Skeletal muscle satellite cell (primary cell): ENCODE measurements at regions not wholly inside any gene's neighbourhood (a gene's known extent, or its start where the extent isn't known, plus 50 kb on each side); places are given as distances from the start of the nearest gene placed in this dataset.

Source experiments
- H3K27me3 ChIP-seq: 2 replicates; pipeline ENCODE4 v1.7.0; 2013; ENCODE audit warnings: low read length; ENCODE audit not compliant: control insufficient read depth, insufficient read depth
- H3K36me3 ChIP-seq: 2 replicates; pipeline ENCODE4 v1.7.0; 2013; ENCODE audit warnings: mild to moderate bottlenecking, control low read depth, low read length; ENCODE audit not compliant: insufficient read depth
- H3K4me1 ChIP-seq: 2 replicates; pipeline ENCODE4 v1.7.0; 2013; ENCODE audit warnings: low read length; ENCODE audit not compliant: control insufficient read depth, insufficient read depth
- H3K4me2 ChIP-seq: 2 replicates; pipeline ENCODE4 v1.7.0; 2013; ENCODE audit warnings: mild to moderate bottlenecking, low read length
- H3K4me3 ChIP-seq: 2 replicates; pipeline ENCODE4 v1.7.0; 2013; ENCODE audit warnings: low read length
- H3K9ac ChIP-seq: 2 replicates; pipeline ENCODE4 v1.7.0; 2013; ENCODE audit warnings: mild to moderate bottlenecking, low read depth, low read length, moderate library complexity
- H3K9me3 ChIP-seq: replicated peaks from 2 replicates; pipeline ENCODE4 v1.7.0; 2013; ENCODE audit warnings: mild to moderate bottlenecking, control low read depth, low read length

DNA sequence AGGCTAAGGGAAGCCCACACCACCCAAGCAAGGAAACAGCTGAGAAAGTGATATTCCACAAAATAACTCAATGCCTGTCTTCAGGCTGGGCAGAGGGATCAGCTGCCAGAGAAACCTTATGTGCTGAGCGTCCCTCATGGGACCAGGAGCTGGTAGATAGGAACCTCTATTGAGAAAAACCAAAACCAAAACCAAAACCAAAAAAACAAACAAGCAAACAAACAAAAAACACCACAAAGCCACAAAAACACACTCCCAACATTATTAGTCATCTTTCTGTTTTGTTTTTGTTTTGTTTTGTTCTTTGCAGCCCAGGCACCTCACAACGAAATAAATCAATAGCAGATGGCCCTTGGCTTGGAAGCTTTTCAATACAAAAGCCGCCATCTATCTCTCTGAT lies 760.8 kb upstream of the CELF2 start:
- H3K9ac ChIP-seq = no peak overlapping the region
- no peaks in the 10 kb centered on the region for H3K27me3 ChIP-seq
- H3K36me3 ChIP-seq = no peaks in the 10 kb centered on the region
- H3K4me1 ChIP-seq = no peaks in the 10 kb centered on the region
- H3K9me3 ChIP-seq = no peaks in the 10 kb centered on the region
- no peak overlapping the region for H3K4me2 ChIP-seq
- no peak overlapping the region for H3K4me3 ChIP-seq

DNA sequence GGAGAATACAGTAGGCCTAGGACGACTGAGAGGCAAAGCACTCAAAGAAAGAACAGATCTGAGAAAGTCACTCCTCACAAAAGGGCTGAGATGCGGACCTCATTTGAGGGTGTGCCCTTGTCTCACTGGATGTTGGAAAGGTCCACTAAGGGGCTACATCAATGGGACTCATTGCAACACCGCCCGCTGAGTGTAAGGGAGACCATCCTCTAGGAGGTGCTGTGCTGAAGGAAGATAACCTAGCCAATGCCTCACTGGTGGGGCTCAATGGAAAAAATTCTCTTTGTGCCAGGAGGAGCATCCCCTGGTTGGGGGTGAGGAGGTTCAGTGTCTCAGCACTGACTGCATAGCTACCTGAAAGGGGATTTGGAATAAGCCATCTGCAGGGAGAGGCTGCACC lies 758.7 kb upstream of the CELF2 start:
- no peaks in the 10 kb centered on the region for H3K9me3 ChIP-seq
- no peaks in the 10 kb centered on the region for H3K36me3 ChIP-seq
- H3K4me3 ChIP-seq = no peak overlapping the region
- no peaks in the 10 kb centered on the region for H3K4me1 ChIP-seq
- H3K27me3 ChIP-seq = no peaks in the 10 kb centered on the region
- no peak overlapping the region for H3K4me2 ChIP-seq
- H3K9ac ChIP-seq = no peak overlapping the region

DNA sequence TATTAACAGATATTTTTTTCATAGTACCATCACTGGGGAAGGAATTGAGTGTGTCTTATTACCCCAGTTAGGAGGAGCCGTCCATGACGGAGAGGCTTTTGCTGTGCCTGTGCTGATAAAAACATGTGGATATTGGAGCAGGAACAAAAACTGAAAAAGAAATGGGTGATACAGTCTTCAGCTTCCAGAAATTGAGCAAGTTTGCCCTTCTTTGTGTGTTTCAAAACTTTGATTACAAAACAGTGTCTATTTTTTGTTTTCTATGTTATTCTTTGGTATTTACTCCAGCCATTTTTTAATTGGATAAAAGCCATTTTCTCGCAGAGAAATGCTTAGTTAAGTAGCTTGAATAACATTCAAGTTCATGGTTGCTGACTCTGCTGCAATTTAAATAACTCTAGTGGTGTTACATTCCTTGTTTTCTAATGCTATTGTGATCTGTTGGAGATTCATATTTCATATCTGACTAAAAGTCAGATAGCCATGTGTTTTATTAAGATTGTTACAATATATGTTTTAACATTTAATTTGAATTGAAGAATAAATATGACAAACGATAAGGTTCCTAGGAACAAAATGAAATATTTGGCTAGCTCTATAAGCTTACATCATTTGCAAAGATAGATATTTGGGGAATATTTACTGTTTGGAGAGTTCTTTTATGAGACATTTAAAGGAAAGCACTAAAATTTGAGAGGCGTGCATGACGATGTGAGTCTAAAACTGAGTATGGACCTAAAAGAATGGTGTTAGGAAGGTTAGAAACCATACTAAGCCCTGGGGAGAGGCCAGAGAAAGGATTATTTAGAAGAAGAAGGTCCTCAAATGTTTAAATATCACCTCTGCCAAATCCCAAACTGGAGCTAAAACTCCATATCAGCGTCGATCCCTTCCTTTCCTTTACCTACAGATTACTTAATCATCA lies 747.3 kb upstream of the CELF2 start:
- no peak overlapping the region for H3K4me2 ChIP-seq
- H3K4me3 ChIP-seq = no peak overlapping the region
- H3K27me3 ChIP-seq = no peaks in the 10 kb centered on the region
- no peaks in the 10 kb centered on the region for H3K36me3 ChIP-seq
- H3K9me3 ChIP-seq = no peaks in the 10 kb centered on the region
- no peaks in the 10 kb centered on the region for H3K4me1 ChIP-seq
- no peak overlapping the region for H3K9ac ChIP-seq

DNA sequence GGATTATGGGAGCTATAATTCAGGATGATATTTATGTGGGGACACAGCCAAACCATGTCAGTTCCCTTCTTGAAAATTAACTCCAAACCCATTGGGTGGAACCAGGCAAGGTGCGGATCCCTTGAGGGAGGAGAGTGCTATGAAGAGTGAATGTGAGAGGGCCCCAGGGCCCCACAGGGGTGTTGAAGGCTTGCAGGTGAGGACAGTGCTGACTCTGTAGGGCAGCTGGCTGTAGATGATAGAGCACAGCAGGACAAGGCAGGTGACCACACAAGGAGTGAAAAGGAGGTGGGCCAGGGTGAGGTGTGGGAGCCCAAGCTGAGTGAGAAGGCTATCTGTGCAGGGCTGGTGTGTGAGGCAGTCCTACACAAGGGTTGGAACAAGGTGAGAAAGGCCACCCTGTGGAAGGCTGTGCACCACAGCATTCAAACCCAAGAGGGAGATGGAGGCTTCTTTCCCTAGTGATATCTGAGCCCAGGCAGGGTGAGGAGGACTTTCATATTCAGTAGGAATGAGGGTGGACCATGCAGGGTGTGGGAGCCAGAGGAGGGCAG lies 746.0 kb upstream of the CELF2 start:
- Histone ChIP-seq H3K9me3 (no peaks in the 10 kb centered on the region), H3K4me1 (no peaks in the 10 kb centered on the region), H3K36me3 (no peaks in the 10 kb centered on the region), H3K27me3 (no peaks in the 10 kb centered on the region), H3K4me3 (no peak overlapping the region), H3K4me2 (no peak overlapping the region), H3K9ac (no peak overlapping the region)

DNA sequence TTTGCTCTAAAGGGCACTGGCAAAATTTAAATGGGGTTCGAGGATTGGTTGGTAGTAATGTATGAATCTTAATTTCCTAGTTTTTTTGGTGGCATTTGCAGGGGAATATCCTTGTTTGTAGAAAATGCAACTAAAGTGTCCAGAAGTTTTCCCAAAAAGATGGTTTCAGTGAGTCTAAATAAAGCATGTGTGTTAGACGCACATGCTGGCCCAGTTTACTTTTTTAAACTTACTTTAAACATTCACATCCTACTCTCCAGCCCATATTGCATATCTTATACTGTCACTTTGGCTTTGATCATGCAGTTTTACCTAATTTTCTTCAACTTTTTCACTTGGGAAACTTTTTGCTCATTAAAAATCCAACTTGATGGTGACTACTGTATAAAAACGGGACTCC lies 744.0 kb upstream of the CELF2 start:
- H3K27me3 ChIP-seq = no peaks in the 10 kb centered on the region
- no peak overlapping the region for H3K9ac ChIP-seq
- no peaks in the 10 kb centered on the region for H3K36me3 ChIP-seq
- no peak overlapping the region for H3K4me3 ChIP-seq
- no peaks in the 10 kb centered on the region for H3K9me3 ChIP-seq
- no peak overlapping the region for H3K4me2 ChIP-seq
- H3K4me1 ChIP-seq = no peaks in the 10 kb centered on the region

DNA sequence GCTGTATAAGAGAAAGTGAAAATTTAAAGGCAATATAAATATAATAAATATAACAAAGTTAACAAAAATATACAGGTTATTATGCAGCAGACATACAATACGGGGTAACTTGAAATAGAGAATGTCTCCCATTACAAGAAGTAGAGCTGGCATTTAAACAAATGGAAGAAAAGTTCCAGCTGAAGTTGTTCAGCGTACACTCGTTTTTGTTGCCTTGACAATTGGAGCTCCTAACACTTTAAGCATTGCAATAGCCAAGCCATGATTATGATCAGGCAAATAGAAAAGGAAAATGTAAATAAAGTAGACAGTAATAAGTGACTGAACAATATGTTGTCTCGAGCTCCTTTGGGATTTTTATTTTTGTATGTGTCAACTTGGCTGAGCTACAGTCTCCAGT lies 737.8 kb upstream of the CELF2 start:
- Histone ChIP-seq H3K4me1 (no peaks in the 10 kb centered on the region), H3K36me3 (no peaks in the 10 kb centered on the region), H3K4me2 (no peak overlapping the region), H3K9me3 (no peaks in the 10 kb centered on the region), H3K27me3 (no peaks in the 10 kb centered on the region), H3K4me3 (no peak overlapping the region), H3K9ac (no peak overlapping the region)

DNA sequence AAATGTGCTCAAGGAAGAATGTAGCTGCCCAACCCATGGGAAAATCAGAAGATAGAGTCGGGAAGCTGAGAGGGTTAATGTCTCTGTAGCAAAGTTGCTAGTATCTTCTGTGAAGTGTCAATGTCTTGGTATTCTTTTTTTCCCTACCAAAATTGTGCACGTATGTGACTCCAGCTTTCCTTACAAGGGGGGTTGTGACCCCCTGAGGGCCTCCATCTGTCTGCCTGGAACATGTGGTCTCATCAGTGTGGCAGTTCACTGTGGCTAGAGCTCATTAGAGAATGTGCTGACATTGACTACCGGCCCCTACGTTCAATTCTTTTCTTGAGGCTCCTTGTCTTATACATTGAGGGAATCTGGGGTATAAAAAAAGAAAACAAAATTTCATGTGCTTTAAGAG lies 725.2 kb upstream of the CELF2 start:
- Histone ChIP-seq H3K36me3 (no peaks in the 10 kb centered on the region), H3K4me2 (no peak overlapping the region), H3K9me3 (no peaks in the 10 kb centered on the region), H3K27me3 (no peaks in the 10 kb centered on the region), H3K4me3 (no peak overlapping the region), H3K4me1 (no peaks in the 10 kb centered on the region), H3K9ac (no peak overlapping the region)

DNA sequence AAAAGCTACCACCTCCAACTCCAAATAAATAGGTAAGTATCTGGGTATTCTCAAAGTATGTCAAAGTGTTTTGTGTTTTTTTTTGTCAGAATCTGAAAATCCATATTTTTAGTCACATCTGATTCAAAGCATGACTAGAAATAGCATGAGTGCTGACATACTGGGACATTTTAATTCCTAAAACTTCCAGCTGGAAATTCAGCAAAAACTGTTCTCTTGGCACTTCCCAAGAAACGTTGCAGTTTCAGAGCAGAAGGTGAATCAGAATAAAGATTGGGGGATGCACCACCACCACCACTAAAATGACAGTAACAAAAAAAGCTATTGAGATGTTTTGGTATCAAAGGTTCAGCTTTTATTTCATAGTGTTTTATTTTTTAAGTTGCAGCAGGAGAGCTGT lies 724.6 kb upstream of the CELF2 start:
- Histone ChIP-seq H3K27me3 (no peaks in the 10 kb centered on the region), H3K4me1 (no peaks in the 10 kb centered on the region), H3K9ac (no peak overlapping the region), H3K9me3 (no peaks in the 10 kb centered on the region), H3K4me3 (no peak overlapping the region), H3K36me3 (no peaks in the 10 kb centered on the region), H3K4me2 (no peak overlapping the region)

DNA sequence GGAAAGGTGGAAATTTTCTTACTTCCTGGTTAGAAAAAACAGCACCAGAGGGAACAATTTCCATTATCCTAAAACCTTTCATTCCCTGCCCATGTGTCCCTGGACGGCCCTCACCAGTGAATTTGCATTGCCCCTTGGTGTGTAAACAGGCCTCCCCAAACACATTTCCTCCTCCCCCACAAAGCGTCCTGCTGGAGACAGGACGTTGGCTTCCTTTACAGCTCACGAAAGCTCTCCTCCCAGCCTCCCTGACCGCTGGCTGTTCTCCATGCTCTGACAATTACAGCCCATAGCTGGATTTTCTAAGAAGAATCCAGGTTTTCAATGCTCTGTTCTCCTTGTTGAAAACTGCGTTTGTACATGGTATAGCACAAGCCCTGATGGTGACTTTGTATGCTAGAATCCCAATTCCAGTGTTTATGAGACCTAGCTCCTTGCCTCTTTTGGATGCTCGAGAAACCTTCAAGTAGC lies 724.2 kb upstream of the CELF2 start:
- H3K36me3 ChIP-seq = no peaks in the 10 kb centered on the region
- no peak overlapping the region for H3K4me2 ChIP-seq

DNA sequence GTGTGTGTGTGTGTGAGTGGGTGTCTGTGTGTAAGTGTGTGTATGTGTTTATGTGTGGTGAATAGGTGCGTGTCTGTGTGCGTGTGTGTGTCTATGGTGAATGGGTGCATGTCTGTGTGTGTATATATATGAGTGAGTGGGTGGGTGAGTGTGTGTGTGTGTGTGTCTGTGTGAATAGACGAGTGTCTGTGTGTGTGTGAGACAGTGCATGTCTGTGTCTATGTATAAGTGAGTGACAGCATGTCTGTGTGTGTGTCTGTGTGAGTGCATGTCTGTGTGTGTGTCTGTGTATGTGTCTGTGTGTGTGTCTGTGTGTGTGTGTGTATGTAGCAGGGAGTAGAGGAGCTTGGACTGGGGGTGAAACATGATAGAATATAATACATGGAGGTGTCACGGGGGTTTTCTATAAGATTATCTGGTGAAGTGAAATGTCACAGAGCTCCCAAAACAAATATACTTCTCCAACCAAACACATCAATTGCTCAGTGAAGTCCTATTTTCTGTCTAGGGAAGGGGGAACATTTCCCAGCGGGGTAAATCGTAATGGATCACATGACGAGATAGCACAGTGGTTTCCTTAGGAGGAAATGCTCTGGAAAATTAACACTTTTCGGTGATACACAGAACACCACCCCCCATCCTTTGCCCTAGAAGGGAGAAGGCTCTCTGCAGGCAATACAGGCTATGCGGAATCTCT lies 723.3 kb upstream of the CELF2 start:
- Histone ChIP-seq H3K4me1 (no peaks in the 10 kb centered on the region), H3K27me3 (no peaks in the 10 kb centered on the region), H3K4me3 (no peak overlapping the region), H3K9ac (no peak overlapping the region), H3K9me3 (no peaks in the 10 kb centered on the region), H3K36me3 (no peaks in the 10 kb centered on the region), H3K4me2 (no peak overlapping the region)

More for the DNA sequence above, 724.2 kb upstream of the CELF2 start:
- Histone ChIP-seq H3K4me1 (no peaks in the 10 kb centered on the region), H3K9ac (no peak overlapping the region), H3K27me3 (no peaks in the 10 kb centered on the region), H3K9me3 (no peaks in the 10 kb centered on the region), H3K4me3 (no peak overlapping the region)

DNA sequence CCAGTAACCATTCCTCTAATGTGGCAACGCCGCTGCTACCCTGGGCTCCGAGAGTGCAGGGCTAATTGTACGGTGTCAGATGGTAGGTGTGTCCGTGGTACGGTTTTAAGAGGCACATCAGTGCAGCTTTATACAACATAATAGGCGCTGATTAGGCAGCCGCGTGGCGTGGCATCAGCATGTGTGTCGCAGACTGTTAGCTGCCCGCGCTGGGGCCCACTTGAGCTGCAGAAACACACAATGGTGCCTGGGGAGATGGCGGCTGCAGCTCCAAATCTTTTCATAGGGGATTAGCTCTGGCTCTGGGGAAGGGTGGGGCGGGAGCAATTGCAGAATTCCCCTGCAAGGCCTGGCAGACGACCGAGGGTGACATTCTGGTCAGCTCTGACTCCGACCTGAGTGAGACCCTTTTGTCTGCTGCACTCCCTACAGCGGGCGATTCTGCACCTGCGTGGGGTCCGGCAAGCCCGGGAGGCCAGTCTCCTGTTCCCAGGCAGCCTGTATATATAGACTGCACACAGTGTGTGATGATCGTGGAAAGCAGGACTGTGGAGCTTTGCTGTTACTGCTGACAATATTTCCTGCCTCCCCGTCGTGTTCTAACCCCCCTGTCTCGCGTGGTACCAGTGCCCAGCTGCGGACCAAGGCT lies 722.7 kb upstream of the CELF2 start:
- Histone ChIP-seq H3K27me3 (no peaks in the 10 kb centered on the region), H3K4me3 (no peak overlapping the region), H3K36me3 (no peaks in the 10 kb centered on the region)

More for the DNA sequence above, 722.7 kb upstream of the CELF2 start:
- Histone ChIP-seq H3K9ac (no peak overlapping the region), H3K9me3 (no peaks in the 10 kb centered on the region), H3K4me2 (peak overlapping the region; percentile 4), H3K4me1 (no peaks in the 10 kb centered on the region)
